ENCODE measurements at regions not wholly inside any gene's neighbourhood (a gene's known extent, or its start where the extent isn't known, plus 50 kb on each side); places are given as distances from the start of the nearest gene placed in this dataset.

DNA sequence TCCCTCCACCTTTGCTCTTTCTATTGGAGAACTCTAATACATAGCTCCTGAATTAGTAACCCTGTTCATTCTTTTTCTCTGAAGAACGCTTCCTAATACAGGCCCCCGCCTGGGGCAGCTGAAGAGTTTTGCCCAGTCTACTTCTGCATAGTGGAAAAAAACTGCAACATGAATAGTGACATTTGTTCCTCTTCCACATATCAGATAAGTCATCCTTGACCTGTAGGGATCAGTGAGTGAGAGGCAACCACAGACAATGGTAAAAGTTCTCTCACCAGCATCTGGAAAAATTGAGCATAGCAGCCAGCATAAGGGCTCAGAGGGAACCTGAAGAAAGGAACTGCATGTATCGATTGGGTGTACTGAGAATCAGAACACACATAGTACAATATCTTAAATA, 262.0 kb downstream of the STK31 start:
- TF ChIP-seq, protein P1, sequence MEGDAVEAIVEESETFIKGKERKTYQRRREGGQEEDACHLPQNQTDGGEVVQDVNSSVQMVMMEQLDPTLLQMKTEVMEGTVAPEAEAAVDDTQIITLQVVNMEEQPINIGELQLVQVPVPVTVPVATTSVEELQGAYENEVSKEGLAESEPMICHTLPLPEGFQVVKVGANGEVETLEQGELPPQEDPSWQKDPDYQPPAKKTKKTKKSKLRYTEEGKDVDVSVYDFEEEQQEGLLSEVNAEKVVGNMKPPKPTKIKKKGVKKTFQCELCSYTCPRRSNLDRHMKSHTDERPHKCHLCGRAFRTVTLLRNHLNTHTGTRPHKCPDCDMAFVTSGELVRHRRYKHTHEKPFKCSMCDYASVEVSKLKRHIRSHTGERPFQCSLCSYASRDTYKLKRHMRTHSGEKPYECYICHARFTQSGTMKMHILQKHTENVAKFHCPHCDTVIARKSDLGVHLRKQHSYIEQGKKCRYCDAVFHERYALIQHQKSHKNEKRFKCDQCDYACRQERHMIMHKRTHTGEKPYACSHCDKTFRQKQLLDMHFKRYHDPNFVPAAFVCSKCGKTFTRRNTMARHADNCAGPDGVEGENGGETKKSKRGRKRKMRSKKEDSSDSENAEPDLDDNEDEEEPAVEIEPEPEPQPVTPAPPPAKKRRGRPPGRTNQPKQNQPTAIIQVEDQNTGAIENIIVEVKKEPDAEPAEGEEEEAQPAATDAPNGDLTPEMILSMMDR (IDR thresholded peaks at IDR 0.05; ENCODE audit: extremely low read depth in 1 of 2, insufficient read depth in 1 of 2, low read depth in 1 of 2, low read length in 2 of 2) = no peak
- no peak for TF ChIP-seq JUN (IDR thresholded peaks at IDR 0.05; ENCODE audit: borderline replicate concordance, insufficient read depth, insufficient read length, low read depth)
- no peak for TF ChIP-seq POLR2AphosphoS5 (IDR thresholded peaks at IDR 0.05; ENCODE audit: insufficient read depth, low read depth, low read length)
- TF ChIP-seq POLR2A (IDR thresholded peaks at IDR 0.05; ENCODE audit: low read depth, low read length) = no peak
- no peak for TF ChIP-seq GATA2 (IDR thresholded peaks at IDR 0.05; ENCODE audit: insufficient read depth, insufficient read length, low read depth, low read length)

Measured in endothelial cell of umbilical vein (primary cell).